ENCODE measurements at regions not wholly inside any gene's neighbourhood (a gene's known extent, or its start where the extent isn't known, plus 50 kb on each side); places are given as distances from the start of the nearest gene placed in this dataset.
A peak's percentile ranks its signal among the peaks of the same experiment; 100 is the strongest.
"Not testable (repeated sequence)": the region's sequence is repeated elsewhere in the genome, so short reads cannot be mapped to it uniquely, and the experiment has no call there.

- POLR2A ChIA-PET, result interaction anchor here (1.0 kb wide), 1 partner anchor 58 kb away, joined by 5 read pairs; no protein-coding TSS in a partner anchor
- H3K4me2 ChIP-seq; DNase-seq; H3K27me3 ChIP-seq (ENCODE audit: insufficient read depth); H3K9me2 ChIP-seq; H3K36me3 ChIP-seq (replicated peaks in 1 of 2; ENCODE audit: control insufficient read depth in 1 of 2, insufficient read depth in 2 of 2, low read length in 1 of 2); H3K4me1 ChIP-seq (ENCODE audit: control insufficient read depth in 1 of 2, insufficient read depth in 2 of 2, low read depth in 1 of 2, low read length in 1 of 2); H4K20me1 ChIP-seq (ENCODE audit: insufficient read depth); H3K4me3 ChIP-seq (ENCODE audit: low read depth in 2 of 2, low read length in 1 of 2); H3F3A ChIP-seq (replicated peaks; ENCODE audit: insufficient read depth); H3K9ac ChIP-seq; H3K9me3 ChIP-seq; CTCF ChIA-PET; H2AFZ ChIP-seq (ENCODE audit: low read depth); H3K27ac ChIP-seq (ENCODE audit: low read depth in 2 of 2, low read length in 1 of 2); H3K79me2 ChIP-seq (ENCODE audit: insufficient read depth): not testable (repeated sequence)
- 72% methylated on average over 3 of the region's 6 CpGs for WGBS (ENCODE audit: low lambda C conversion rate)
Observed at GRCh38 chr3:195999176-195999575, 82.7 kb downstream of the TFRC start.

- H3F3A ChIP-seq (replicated peaks; ENCODE audit: insufficient read depth); POLR2A ChIA-PET; CTCF ChIA-PET; H3K4me2 ChIP-seq; H3K4me1 ChIP-seq (ENCODE audit: control insufficient read depth in 1 of 2, insufficient read depth in 2 of 2, low read depth in 1 of 2, low read length in 1 of 2); H3K9me3 ChIP-seq; H3K27me3 ChIP-seq (ENCODE audit: insufficient read depth); H3K27ac ChIP-seq (ENCODE audit: low read depth in 2 of 2, low read length in 1 of 2); H3K36me3 ChIP-seq (replicated peaks in 1 of 2; ENCODE audit: control insufficient read depth in 1 of 2, insufficient read depth in 2 of 2, low read length in 1 of 2); H4K20me1 ChIP-seq (ENCODE audit: insufficient read depth); H3K4me3 ChIP-seq (ENCODE audit: low read depth in 2 of 2, low read length in 1 of 2); H3K9ac ChIP-seq; DNase-seq; H3K79me2 ChIP-seq (ENCODE audit: insufficient read depth); H2AFZ ChIP-seq (ENCODE audit: low read depth); H3K9me2 ChIP-seq: not testable (repeated sequence)
- WGBS (ENCODE audit: low lambda C conversion rate), result 66% methylated on average over 11 of the region's 18 CpGs
Observed at GRCh38 chr3:195996314-195996713, 85.6 kb downstream of the TFRC start.

GRCh38 chr3:195994343-195994742 lies 86.0 kb upstream of the TNK2 start:
- WGBS (ENCODE audit: low lambda C conversion rate), result 27% methylated on average over 5 of the region's 14 CpGs
- H3K9me2 ChIP-seq; H3K27me3 ChIP-seq (ENCODE audit: insufficient read depth); H3K27ac ChIP-seq (ENCODE audit: low read depth in 2 of 2, low read length in 1 of 2); H3K79me2 ChIP-seq (ENCODE audit: insufficient read depth); H3K36me3 ChIP-seq (replicated peaks in 1 of 2; ENCODE audit: control insufficient read depth in 1 of 2, insufficient read depth in 2 of 2, low read length in 1 of 2); H3K9ac ChIP-seq; H2AFZ ChIP-seq (ENCODE audit: low read depth); POLR2A ChIA-PET; H4K20me1 ChIP-seq (ENCODE audit: insufficient read depth); H3K4me1 ChIP-seq (ENCODE audit: control insufficient read depth in 1 of 2, insufficient read depth in 2 of 2, low read depth in 1 of 2, low read length in 1 of 2); H3K4me2 ChIP-seq; H3K9me3 ChIP-seq; H3F3A ChIP-seq (replicated peaks; ENCODE audit: insufficient read depth); CTCF ChIA-PET; H3K4me3 ChIP-seq (ENCODE audit: low read depth in 2 of 2, low read length in 1 of 2); DNase-seq: not testable (repeated sequence)
- TF ChIP-seq CTCF (IDR thresholded peaks at IDR 0.05) (peak; percentile 48), RAD21 (IDR thresholded peaks at IDR 0.05; ENCODE audit: low read length) (peak; percentile 37)

GRCh38 chr3:195993671-195994070 lies 85.3 kb upstream of the TNK2 start:
- H3K27ac ChIP-seq (ENCODE audit: low read depth in 2 of 2, low read length in 1 of 2); H3F3A ChIP-seq (replicated peaks; ENCODE audit: insufficient read depth); H3K4me2 ChIP-seq; H4K20me1 ChIP-seq (ENCODE audit: insufficient read depth); H3K9me3 ChIP-seq; H3K27me3 ChIP-seq (ENCODE audit: insufficient read depth); H2AFZ ChIP-seq (ENCODE audit: low read depth); H3K4me1 ChIP-seq (ENCODE audit: control insufficient read depth in 1 of 2, insufficient read depth in 2 of 2, low read depth in 1 of 2, low read length in 1 of 2); H3K36me3 ChIP-seq (replicated peaks in 1 of 2; ENCODE audit: control insufficient read depth in 1 of 2, insufficient read depth in 2 of 2, low read length in 1 of 2); H3K79me2 ChIP-seq (ENCODE audit: insufficient read depth); H3K4me3 ChIP-seq (ENCODE audit: low read depth in 2 of 2, low read length in 1 of 2); POLR2A ChIA-PET; H3K9me2 ChIP-seq; CTCF ChIA-PET; DNase-seq; H3K9ac ChIP-seq: not testable (repeated sequence)
- WGBS (ENCODE audit: low lambda C conversion rate), result 90% methylated on average over 11 of the region's 11 CpGs

GRCh38 chr3:195992956-195993595 lies 84.7 kb upstream of the TNK2 start:
- H4K20me1 ChIP-seq (ENCODE audit: insufficient read depth); H3K4me3 ChIP-seq (ENCODE audit: low read depth in 2 of 2, low read length in 1 of 2); H3K4me2 ChIP-seq; H3K36me3 ChIP-seq (replicated peaks in 1 of 2; ENCODE audit: control insufficient read depth in 1 of 2, insufficient read depth in 2 of 2, low read length in 1 of 2); H3K9ac ChIP-seq; H3K9me2 ChIP-seq; H3K79me2 ChIP-seq (ENCODE audit: insufficient read depth); CTCF ChIA-PET; H3K4me1 ChIP-seq (ENCODE audit: control insufficient read depth in 1 of 2, insufficient read depth in 2 of 2, low read depth in 1 of 2, low read length in 1 of 2); H3K27me3 ChIP-seq (ENCODE audit: insufficient read depth); H3F3A ChIP-seq (replicated peaks; ENCODE audit: insufficient read depth); H2AFZ ChIP-seq (ENCODE audit: low read depth); DNase-seq; H3K9me3 ChIP-seq; H3K27ac ChIP-seq (ENCODE audit: low read depth in 2 of 2, low read length in 1 of 2); POLR2A ChIA-PET: not testable (repeated sequence)
- WGBS (ENCODE audit: low lambda C conversion rate), result 90% methylated on average over 19 of the region's 20 CpGs

- POLR2A ChIA-PET; H3F3A ChIP-seq (replicated peaks; ENCODE audit: insufficient read depth); H3K9ac ChIP-seq; H3K79me2 ChIP-seq (ENCODE audit: insufficient read depth); H3K4me1 ChIP-seq (ENCODE audit: control insufficient read depth in 1 of 2, insufficient read depth in 2 of 2, low read depth in 1 of 2, low read length in 1 of 2); H3K9me3 ChIP-seq; H3K4me2 ChIP-seq; H3K27ac ChIP-seq (ENCODE audit: low read depth in 2 of 2, low read length in 1 of 2); DNase-seq; CTCF ChIA-PET; H3K36me3 ChIP-seq (replicated peaks in 1 of 2; ENCODE audit: control insufficient read depth in 1 of 2, insufficient read depth in 2 of 2, low read length in 1 of 2); H2AFZ ChIP-seq (ENCODE audit: low read depth); H3K9me2 ChIP-seq; H4K20me1 ChIP-seq (ENCODE audit: insufficient read depth); H3K27me3 ChIP-seq (ENCODE audit: insufficient read depth); H3K4me3 ChIP-seq (ENCODE audit: low read depth in 2 of 2, low read length in 1 of 2): not testable (repeated sequence)
- WGBS (ENCODE audit: low lambda C conversion rate), result 92% methylated on average over 9 of the region's 12 CpGs
Observed at GRCh38 chr3:195991986-195992385, 83.6 kb upstream of the TNK2 start.

All from SK-N-SH (cell line).